Endothelial cell (in vitro differentiated cells): ENCODE measurements at regions not wholly inside any gene's neighbourhood (a gene's known extent, or its start where the extent isn't known, plus 50 kb on each side); places are given as distances from the start of the nearest gene placed in this dataset.
"Not testable (repeated sequence)": the region's sequence is repeated elsewhere in the genome, so short reads cannot be mapped to it uniquely, and the experiment has no call there.

Source experiments
- DNase-seq: peaks from one replicate; pipeline ENCODE4 v3.0.0; 2021; ENCODE audit warnings: low spot score
- H3K27ac Mint-ChIP-seq: one replicate; pipeline ENCODE4 v1.8.0; 2021; ENCODE audit warnings: mixed read lengths, inconsistent platforms; ENCODE audit not compliant: unreplicated experiment
- H3K27me3 Mint-ChIP-seq: one replicate; pipeline ENCODE4 v1.8.0; 2021; ENCODE audit warnings: mild to moderate bottlenecking, moderate library complexity, mixed read lengths, inconsistent platforms; ENCODE audit not compliant: unreplicated experiment
- H3K36me3 Mint-ChIP-seq: one replicate; pipeline ENCODE4 v1.8.0; 2021; ENCODE audit warnings: mild to moderate bottlenecking, low read depth, mixed read lengths, inconsistent platforms; ENCODE audit not compliant: unreplicated experiment
- H3K4me1 Mint-ChIP-seq: one replicate; pipeline ENCODE4 v1.8.0; 2021; ENCODE audit warnings: mild to moderate bottlenecking, mixed read lengths, inconsistent platforms; ENCODE audit not compliant: unreplicated experiment
- H3K4me3 Mint-ChIP-seq: one replicate; pipeline ENCODE4 v1.8.0; 2021; ENCODE audit warnings: mild to moderate bottlenecking, mixed read lengths, inconsistent platforms; ENCODE audit not compliant: unreplicated experiment
- H3K9me3 Mint-ChIP-seq: one replicate; pipeline ENCODE4 v1.8.0; 2021; ENCODE audit warnings: mixed read lengths, inconsistent platforms; ENCODE audit not compliant: unreplicated experiment
- CTCF ChIP-seq: fragments of 200-600 bp; sonication (generic); IDR thresholded peaks from one replicate; pipeline ENCODE4 v1.5.0; 2021; ENCODE audit warnings: antibody characterized with exemption; ENCODE audit not compliant: unreplicated experiment

GRCh38 chr7:104264285-104264684, 56.5 kb upstream of the ORC5 start:
- Mint-ChIP-seq H3K36me3 (no peaks in the 10 kb centered on the region), H3K4me3 (no peak overlapping the region), H3K27ac (no peak overlapping the region), H3K4me1 (no peaks in the 10 kb centered on the region), H3K9me3 (no peaks in the 10 kb centered on the region), H3K27me3 (no peaks in the 10 kb centered on the region)
- no peak for TF ChIP-seq CTCF
- DNase-seq = no peak

- DNase-seq = no peak
- no peak overlapping the region for H3K27ac Mint-ChIP-seq
- peak; percentile 63 for TF ChIP-seq CTCF
- no peaks in the 10 kb centered on the region for H3K4me1 Mint-ChIP-seq
- H3K36me3 Mint-ChIP-seq = no peaks in the 10 kb centered on the region
- no peak overlapping the region for H3K4me3 Mint-ChIP-seq
- H3K27me3 Mint-ChIP-seq = no peaks in the 10 kb centered on the region
- H3K9me3 Mint-ChIP-seq = no peaks in the 10 kb centered on the region
Measured at GRCh38 chr7:104267701-104268368, 60.0 kb upstream of the ORC5 start.

GRCh38 chr7:104271948-104272347, 56.5 kb upstream of the LHFPL3 start:
- DNase-seq = no peak
- no peaks in the 10 kb centered on the region for H3K4me1 Mint-ChIP-seq
- no peak overlapping the region for H3K4me3 Mint-ChIP-seq
- no peak for TF ChIP-seq CTCF
- no peak overlapping the region for H3K27ac Mint-ChIP-seq
- peaks cover 4% of the 10 kb centered on the region for H3K36me3 Mint-ChIP-seq
- H3K9me3 Mint-ChIP-seq = no peaks in the 10 kb centered on the region
- H3K27me3 Mint-ChIP-seq = no peaks in the 10 kb centered on the region

- Mint-ChIP-seq H3K9me3 (no peaks in the 10 kb centered on the region), H3K4me1 (no peaks in the 10 kb centered on the region), H3K4me3 (no peak overlapping the region), H3K27ac (no peak overlapping the region), H3K36me3 (peaks cover 4% of the 10 kb centered on the region), H3K27me3 (no peaks in the 10 kb centered on the region)
- peak; percentile 14 for DNase-seq
- peak; percentile 60 for TF ChIP-seq CTCF
Measured at GRCh38 chr7:104272767-104273384, 55.5 kb upstream of the LHFPL3 start.

GRCh38 chr7:104275900-104276299, 52.5 kb upstream of the LHFPL3 start:
- H3K27me3 Mint-ChIP-seq = peaks cover 2% of the 10 kb centered on the region
- H3K4me1 Mint-ChIP-seq = no peaks in the 10 kb centered on the region
- H3K36me3 Mint-ChIP-seq = peaks cover 4% of the 10 kb centered on the region
- H3K4me3 Mint-ChIP-seq = no peak overlapping the region
- TF ChIP-seq CTCF = no peak
- H3K9me3 Mint-ChIP-seq = no peaks in the 10 kb centered on the region
- no peak for DNase-seq
- no peak overlapping the region for H3K27ac Mint-ChIP-seq

GRCh38 chr7:104276730-104277129, 51.7 kb upstream of the LHFPL3 start:
- not testable (repeated sequence) for H3K27me3 Mint-ChIP-seq, H3K27ac Mint-ChIP-seq, H3K9me3 Mint-ChIP-seq, H3K4me1 Mint-ChIP-seq, H3K4me3 Mint-ChIP-seq, H3K36me3 Mint-ChIP-seq, DNase-seq
